RWPE2 (cell line): ENCODE measurements at regions not wholly inside any gene's neighbourhood (a gene's known extent, or its start where the extent isn't known, plus 50 kb on each side); places are given as distances from the start of the nearest gene placed in this dataset.

Experiments
- ATAC-seq: fragments of 200-7000 bp; cut with Tn5 transposase; 3 replicates; pipeline ENCODE4 v1.9.1; 2021; ENCODE audit warnings: low read depth
- DNase-seq: peaks from one replicate; pipeline ENCODE4 v3.0.0-alpha.2; 2020; ENCODE audit warnings: low spot score
- H3K27ac ChIP-seq: fragments of 450-650 bp; 2 replicates; pipeline ENCODE4 v1.5.1; 2017; ENCODE audit warnings: mild to moderate bottlenecking; ENCODE audit not compliant: poor library complexity, severe bottlenecking
- H3K27me3 ChIP-seq: fragments of 250-450 bp; sonication (Bioruptor Pico); 2 replicates; pipeline ENCODE4 v1.5.1; 2021; ENCODE audit warnings: mild to moderate bottlenecking, moderate library complexity; ENCODE audit not compliant: insufficient read depth, poor library complexity, severe bottlenecking
- H3K36me3 ChIP-seq: fragments of 250-450 bp; sonication (Bioruptor Pico); 2 replicates; pipeline ENCODE4 v1.5.1; 2020; ENCODE audit warnings: low read depth, mild to moderate bottlenecking, moderate library complexity
- H3K4me1 ChIP-seq: fragments of 250-450 bp; sonication (Bioruptor Pico); 2 replicates; pipeline ENCODE4 v1.5.1; 2021; ENCODE audit warnings: mild to moderate bottlenecking, moderate library complexity; ENCODE audit not compliant: insufficient read depth, poor library complexity, severe bottlenecking
- H3K4me3 ChIP-seq: fragments of 250-450 bp; sonication (Bioruptor Pico); 2 replicates; pipeline ENCODE4 v1.5.1; 2021; ENCODE audit warnings: mild to moderate bottlenecking, moderate library complexity; ENCODE audit not compliant: severe bottlenecking
- H3K9me3 ChIP-seq: fragments of 250-450 bp; sonication (Bioruptor Pico); 2 replicates; pipeline ENCODE4 v1.5.1; 2021; ENCODE audit warnings: mild to moderate bottlenecking, moderate library complexity; ENCODE audit not compliant: severe bottlenecking
- CTCF ChIP-seq: fragments of 450-650 bp; IDR thresholded peaks from one replicate; pipeline ENCODE4 v1.5.1; 2017; ENCODE audit warnings: mild to moderate bottlenecking, moderate library complexity; ENCODE audit not compliant: poor library complexity, severe bottlenecking

- no peaks in the 10 kb centered on the region for H3K9me3 ChIP-seq
- H3K36me3 ChIP-seq, result no peaks in the 10 kb centered on the region
- peaks cover under 1% of the 10 kb centered on the region for H3K4me1 ChIP-seq
- no peak for DNase-seq
- H3K27ac ChIP-seq, result no peak overlapping the region
- no peak for TF ChIP-seq CTCF
- H3K4me3 ChIP-seq, result no peak overlapping the region
- no peak for ATAC-seq
- H3K27me3 ChIP-seq, result no peaks in the 10 kb centered on the region
Measured at GRCh38 chr11:80109031-80109430, 668.2 kb upstream of the TENM4 start.

GRCh38 chr11:80107415-80107814, 666.6 kb upstream of the TENM4 start:
- DNase-seq (no peak), ATAC-seq (no peak)
- H3K4me3 ChIP-seq, result no peak overlapping the region
- no peak overlapping the region for H3K27ac ChIP-seq
- peaks cover 10% of the 10 kb centered on the region for H3K4me1 ChIP-seq
- no peaks in the 10 kb centered on the region for H3K27me3 ChIP-seq
- H3K36me3 ChIP-seq, result no peaks in the 10 kb centered on the region
- TF ChIP-seq CTCF, result peak; percentile 41
- H3K9me3 ChIP-seq, result no peaks in the 10 kb centered on the region

- H3K36me3 ChIP-seq, result no peaks in the 10 kb centered on the region
- no peaks in the 10 kb centered on the region for H3K27me3 ChIP-seq
- ATAC-seq (no peak), DNase-seq (no peak)
- H3K4me1 ChIP-seq, result peaks cover 10% of the 10 kb centered on the region
- H3K4me3 ChIP-seq, result no peak overlapping the region
- no peak for TF ChIP-seq CTCF
- H3K27ac ChIP-seq, result peak overlapping the region; percentile 59
- no peaks in the 10 kb centered on the region for H3K9me3 ChIP-seq
Measured at GRCh38 chr11:80104191-80104590, 663.4 kb upstream of the TENM4 start.

GRCh38 chr11:80103142-80103859, 662.5 kb upstream of the TENM4 start:
- H3K9me3 ChIP-seq, result no peaks in the 10 kb centered on the region
- TF ChIP-seq CTCF, result no peak
- DNase-seq (no peak), ATAC-seq (peak; percentile 99)
- no peaks in the 10 kb centered on the region for H3K36me3 ChIP-seq
- peak overlapping the region; percentile 59 for H3K27ac ChIP-seq
- H3K4me1 ChIP-seq, result peaks cover 10% of the 10 kb centered on the region
- no peaks in the 10 kb centered on the region for H3K27me3 ChIP-seq
- H3K4me3 ChIP-seq, result no peak overlapping the region

- ATAC-seq (no peak), DNase-seq (no peak)
- TF ChIP-seq CTCF, result no peak
Measured at GRCh38 chr11:80097146-80097545, 656.3 kb upstream of the TENM4 start.

More at GRCh38 chr11:80097146-80097545, 656.3 kb upstream of the TENM4 start:
- Histone ChIP-seq H3K9me3 (no peaks in the 10 kb centered on the region), H3K27me3 (no peaks in the 10 kb centered on the region), H3K36me3 (no peaks in the 10 kb centered on the region), H3K4me3 (no peak overlapping the region), H3K4me1 (peaks cover 12% of the 10 kb centered on the region), H3K27ac (peak overlapping the region; percentile 53)
